HG03354 (cell line): ENCODE measurements at regions not wholly inside any gene's neighbourhood (a gene's known extent, or its start where the extent isn't known, plus 50 kb on each side); places are given as distances from the start of the nearest gene placed in this dataset.

ENCODE experiments used
- ATAC-seq: cut with Tn5 transposase; IDR thresholded peaks from one replicate; pipeline ENCODE4 v1.9.1; 2021; ENCODE audit warnings: mild to moderate bottlenecking; ENCODE audit not compliant: unreplicated experiment, poor library complexity, severe bottlenecking

DNA sequence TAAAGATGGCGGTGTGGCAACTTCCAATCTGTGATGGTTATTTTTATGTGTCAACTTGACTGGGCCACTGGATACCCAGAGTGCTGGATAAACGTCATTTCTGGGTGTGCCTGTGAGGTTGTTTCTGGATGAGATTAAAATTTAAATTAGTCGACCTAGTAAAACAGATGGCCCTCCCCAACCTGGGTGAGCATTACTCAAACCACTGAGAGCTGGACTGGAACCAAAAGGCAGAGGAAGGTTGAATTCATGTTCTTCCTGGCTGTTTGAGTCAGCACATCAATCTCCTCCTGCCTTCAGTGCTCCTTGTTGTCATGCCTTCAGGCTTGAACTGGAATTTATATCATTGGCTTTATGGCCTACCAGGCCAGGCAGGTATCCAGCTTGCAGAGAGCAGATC, 190.8 kb upstream of the RGPD4 start:
- no peak for ATAC-seq

DNA sequence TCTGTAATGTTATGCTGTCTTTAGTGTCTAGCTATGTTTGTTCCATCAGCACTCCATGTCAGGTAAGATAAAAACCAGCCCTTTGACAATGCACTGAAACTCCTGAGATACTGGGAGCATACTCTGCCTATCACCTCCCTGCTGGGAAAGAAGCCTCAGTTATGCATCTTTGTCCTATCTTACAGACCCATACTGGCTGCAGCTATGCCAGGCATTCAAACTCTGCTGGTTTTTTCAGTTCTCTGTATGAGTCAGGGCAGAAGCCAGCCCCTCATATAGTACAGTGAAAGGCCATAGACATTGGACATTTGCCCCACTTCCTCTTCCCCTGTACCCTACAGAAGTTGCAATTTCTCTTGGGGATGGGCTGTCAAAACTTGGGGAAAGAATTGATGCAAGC, 181.1 kb upstream of the RGPD4 start:
- ATAC-seq: no peak

DNA sequence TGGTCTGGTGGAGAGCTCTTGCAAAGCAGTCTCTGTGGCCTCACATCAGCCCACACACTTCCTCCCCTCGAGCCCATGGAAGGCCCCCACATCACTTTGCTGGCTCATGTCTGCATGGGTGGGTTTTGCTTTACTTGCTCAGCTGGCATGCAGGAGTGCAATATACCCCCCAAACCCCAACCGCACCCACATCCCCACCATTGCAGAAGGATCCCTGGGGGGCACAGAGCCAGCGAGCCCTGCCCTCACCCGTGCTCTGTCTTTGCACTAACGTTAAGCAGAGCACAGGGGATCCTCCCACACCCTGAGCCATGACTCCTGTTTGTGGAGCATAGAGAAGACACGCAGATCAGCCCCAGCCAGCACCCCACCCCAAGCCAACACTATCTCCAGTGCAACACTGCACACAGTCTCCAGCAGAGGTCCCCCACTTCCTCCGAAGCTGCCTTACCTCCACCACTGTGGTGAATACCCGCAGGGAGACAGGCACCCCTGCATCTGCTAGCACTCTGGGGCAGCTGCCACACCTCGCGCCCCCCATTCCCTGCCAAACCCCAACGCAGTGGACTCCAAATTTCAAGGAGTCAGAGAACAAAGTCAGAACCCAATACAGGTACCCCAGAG, 177.8 kb upstream of the RGPD4 start:
- ATAC-seq: no peak

DNA sequence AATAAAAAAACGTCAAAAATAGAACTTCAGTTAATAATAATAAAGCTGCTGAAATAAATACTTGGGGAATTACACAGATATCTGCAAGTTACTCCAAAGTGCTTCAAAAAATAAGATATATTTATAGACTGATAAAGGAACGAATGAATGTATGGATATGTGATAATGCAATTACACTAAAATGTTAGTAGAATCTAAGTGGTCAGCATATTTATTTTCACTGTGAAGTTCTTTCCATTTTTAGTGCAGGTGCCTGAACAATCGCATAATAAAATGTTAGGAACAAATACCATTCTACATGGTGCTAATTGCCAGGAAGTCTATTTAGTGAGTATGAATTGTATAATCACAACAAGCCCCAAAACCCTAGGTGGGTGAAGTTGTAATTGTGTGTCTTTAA, 169.6 kb upstream of the RGPD4 start:
- no peak for ATAC-seq

DNA sequence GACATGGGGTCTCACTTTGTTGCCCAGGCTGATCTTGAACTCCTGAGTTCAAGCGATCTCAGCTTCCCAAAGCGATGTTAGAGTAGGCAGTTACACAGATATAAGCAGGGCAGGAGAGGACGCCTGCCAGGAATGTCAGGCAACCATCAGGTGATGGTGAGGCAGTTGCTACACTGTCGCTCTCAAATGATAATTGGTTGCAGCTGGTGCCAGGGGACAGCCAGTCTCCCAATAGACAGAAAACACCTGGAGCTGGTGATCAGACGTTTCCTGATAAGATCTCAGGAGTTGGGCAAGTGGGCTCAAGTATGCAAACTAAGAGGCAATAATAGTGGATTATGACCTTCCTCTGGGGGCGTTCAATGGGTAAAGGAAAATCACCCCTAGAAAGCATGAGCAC, 163.1 kb upstream of the RGPD4 start:
- no peak for ATAC-seq

DNA sequence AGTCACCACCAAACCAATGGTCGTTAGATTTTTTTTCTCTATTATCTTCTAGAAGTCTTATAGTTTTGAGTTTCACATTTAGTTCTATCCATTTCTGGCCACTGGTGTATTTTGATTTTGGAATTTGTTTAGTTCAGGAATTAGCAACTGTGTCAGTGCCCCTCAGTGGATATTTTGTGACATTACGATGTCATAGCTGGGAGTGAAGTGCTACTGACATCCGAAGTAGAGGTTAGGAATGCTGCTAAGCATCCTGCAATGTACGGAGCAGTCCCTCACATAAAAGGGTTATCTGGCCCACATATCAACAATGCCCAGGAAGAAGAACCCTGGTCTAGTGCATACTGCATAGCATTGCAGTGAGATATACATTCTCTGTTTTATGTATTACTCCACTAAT, 157.4 kb upstream of the RGPD4 start:
- no peak for ATAC-seq

DNA sequence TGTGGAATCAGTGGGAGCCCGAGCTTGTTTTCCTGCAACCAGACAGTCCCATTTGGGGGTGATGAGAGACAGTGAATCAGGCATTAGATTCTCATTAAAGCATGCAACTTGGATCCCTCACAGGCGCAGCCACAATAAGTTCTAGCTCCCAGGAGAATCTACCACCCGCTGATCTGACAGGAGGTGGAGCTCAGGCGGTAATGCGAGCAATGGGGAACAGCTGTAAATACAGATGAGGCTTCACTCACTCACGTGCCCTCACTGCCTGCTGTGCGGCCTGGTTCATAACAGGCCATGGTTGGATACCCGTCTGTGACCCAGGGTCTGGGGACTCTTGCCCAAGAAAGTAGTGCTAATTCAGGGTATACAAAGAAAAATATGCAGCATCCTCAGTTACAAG, 144.8 kb upstream of the RGPD4 start:
- no peak for ATAC-seq

DNA sequence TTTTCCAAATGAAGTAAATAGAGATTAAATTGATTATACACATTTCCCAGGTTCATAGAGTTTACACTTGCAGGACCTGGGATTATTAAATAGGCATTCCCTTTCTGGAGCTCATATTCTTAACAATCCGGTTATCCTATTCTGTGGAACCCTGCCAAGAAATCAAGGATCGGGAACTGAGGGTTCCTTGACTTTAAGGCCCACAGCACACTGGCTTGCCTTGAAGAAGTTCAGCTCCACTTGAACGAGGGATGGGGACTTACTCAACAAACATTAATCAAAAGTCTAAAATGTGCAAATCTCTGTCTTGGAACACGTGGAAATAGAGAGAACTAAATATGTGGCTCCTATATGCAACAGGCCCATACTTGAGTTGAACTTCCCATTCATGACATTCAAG, 142.3 kb upstream of the RGPD4 start:
- ATAC-seq: no peak

DNA sequence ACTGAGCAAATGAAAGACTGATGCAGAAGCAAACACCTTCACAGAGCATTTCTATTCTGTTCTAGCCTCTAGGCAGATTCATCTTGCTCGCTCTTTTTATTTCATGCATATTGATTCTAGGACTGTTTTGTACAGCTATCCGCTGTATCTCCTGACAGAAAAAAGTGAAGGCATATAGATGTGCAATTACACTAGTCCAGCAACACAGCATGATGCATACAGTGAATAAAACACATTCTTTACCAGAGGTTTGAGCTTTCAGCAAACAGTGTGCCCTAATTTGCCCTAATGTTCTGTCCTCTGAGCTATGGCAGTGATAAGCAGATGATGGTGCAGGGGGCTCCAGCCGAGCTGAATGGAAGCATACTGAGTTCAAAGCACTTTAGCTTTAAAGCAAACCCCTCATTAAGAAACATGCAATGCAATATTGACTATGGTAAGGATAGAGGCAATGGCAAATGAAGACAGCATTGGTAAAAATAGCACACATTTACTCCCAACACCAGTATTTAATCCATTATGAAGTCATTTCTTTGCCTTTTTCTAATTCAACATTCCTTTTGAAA, 141.2 kb upstream of the RGPD4 start:
- ATAC-seq: no peak

DNA sequence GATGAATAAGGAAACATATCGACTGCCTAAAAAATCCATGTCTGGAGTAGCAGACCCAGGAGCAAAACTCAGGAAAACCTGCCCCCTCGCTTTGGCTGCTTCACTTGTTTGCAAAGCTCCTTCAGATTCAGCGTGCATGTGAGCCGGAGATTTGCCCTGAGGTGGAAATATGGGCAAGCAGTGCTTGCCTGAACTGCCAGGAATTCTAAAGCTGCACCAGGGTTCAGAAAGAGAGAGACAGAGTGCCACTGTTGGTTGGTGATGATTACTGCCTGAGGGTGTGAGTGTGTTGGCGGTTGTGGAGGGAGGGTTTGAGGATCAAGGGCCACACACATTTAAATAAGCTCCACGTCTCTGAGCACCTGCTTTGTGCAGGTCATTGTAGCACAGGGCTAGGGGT, 139.6 kb upstream of the RGPD4 start:
- no peak for ATAC-seq

DNA sequence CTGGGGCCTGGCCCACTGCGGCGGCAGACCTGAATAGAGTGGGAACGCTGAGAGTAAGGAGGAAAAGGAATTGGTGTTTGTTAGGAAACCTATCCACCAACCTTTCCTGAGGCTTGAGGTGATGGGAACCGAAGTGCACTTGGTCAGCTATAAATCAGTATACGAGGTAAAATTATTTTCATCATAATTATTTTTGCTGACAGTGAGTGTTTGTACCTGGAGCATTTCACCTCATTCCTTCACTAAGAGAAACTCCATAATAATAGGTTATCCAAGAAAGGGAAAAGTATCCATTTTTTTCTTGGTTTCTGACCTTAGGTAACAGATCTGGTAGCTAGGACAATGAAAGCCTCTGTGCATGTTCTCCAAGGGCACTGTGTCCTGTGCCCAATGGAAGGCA, 138.6 kb upstream of the RGPD4 start:
- no peak for ATAC-seq

DNA sequence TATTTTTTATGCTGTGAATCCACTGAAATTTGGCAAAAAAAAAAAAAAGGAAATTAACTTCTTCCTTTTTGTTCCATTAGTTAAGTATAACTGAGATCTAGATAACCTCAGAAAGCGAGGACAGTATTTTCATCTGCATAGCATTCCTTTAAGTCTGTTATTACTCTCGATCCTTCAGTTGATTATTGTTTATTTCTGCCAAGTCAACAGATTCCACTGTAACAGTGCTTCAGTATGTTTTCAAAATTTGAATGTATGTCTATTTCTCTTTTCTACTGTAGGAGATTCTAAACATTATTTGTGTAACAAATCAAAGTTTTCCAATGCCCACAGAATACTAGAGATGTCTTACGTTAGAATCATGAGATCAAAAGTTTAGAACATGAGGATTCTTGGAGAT, 133.1 kb upstream of the RGPD4 start:
- ATAC-seq: no peak

DNA sequence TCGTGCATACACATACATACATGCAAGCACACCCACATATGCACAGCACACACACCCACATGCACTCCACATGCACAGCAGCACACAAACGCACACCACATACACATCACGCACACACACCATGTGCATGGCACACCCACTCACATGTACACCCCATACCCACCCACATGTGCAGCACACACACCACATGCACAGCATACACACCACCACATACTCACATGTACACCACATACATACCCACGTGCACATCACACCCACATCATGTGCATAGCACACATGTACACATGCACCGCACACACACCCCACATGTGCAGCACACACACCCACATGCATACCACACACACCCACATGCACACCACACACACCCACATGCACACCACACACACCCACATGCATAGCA, 132.0 kb upstream of the RGPD4 start:
- no peak for ATAC-seq

DNA sequence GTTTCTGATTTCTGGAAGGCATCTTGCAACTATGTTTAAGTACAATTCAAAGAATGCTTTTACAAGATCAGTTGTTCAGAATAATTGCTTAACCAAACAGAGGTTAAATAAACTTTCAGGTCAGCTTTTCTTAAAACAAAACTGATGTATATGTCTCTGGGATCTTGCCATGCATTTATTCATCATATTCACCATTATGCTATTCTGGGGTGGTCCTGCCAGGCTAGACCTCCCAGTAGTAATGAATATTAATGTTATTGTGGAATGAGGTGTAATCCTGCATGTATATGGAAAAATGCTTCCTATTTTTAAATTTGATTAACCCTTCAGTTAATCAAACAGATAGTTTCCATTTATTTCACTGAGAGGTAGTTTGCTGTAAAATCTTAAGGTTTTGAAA, 129.3 kb upstream of the RGPD4 start:
- no peak for ATAC-seq

DNA sequence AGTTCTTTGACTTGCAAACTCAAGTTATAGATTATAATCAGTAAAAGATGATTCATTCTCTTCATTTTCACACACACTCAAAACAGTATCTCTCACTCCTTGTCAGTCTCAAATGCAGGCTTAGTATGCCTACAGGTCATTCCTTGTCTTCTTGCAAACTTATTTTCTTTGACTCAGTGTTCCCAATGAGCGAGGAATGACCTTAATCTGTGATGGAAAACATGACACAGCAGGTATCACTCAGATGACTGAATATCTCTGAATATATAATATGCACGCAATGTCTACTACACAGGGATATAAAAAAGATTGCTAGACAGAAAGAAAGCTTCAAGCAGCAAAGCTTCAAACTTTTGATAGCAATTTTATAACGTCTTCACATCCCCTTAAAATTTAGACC, 127.8 kb upstream of the RGPD4 start:
- ATAC-seq: no peak

DNA sequence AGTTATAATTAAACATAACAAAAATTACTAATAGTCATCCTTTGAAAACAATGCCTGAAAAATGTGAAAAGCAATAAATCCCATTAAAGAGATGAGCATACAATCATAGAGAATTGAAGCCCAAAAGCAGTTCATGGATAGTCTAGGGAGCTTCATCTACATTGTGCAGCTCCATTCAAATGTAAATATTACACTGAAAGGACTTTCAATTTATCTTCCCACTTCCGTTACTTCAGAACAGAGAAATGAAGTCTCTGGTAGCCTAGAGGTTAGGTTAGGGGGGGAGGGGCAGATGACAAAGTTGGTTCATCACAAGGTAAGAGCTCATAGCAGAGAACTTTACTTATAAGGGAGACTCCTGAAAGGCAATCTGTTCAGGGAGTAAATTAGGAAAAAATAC, 126.6 kb upstream of the RGPD4 start:
- no peak for ATAC-seq

DNA sequence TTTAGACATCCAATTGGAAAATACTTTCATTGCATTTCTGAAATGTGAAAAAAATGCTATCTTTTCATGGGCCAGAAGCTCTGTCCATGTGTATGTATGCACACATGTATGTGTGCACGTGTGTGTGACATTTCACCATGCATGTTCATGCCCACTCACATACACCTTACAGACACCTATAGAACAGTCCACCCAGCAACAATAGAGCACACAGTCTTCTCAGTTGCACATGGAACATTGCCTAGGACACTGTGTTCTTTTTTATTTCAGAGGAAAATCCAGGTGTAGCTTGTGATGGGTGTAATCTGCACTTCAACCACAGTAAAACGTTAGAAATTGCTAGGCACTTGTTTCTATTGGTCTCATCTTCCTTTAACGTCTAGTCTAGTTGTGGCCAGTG, 114.8 kb upstream of the RGPD4 start:
- no peak for ATAC-seq

DNA sequence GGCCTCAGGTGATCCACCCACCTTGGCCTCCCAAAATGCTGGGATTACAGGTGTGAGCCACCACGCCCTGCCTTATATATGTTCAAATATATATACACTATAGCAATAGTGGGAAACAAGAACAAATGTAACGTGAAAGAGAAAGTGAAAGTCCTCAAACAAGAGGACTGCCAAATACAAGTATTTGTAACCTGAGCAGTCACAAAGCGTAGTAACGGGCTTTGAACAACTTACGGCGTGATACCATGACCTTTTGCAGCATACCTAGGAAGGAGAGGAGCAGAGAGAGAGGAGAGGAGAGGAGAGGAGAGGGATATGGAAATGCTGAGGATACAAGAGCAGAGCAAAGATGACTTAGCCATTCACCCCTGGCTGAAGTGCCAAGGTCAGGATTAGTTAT, 113.8 kb upstream of the RGPD4 start:
- peak; percentile 78 for ATAC-seq

DNA sequence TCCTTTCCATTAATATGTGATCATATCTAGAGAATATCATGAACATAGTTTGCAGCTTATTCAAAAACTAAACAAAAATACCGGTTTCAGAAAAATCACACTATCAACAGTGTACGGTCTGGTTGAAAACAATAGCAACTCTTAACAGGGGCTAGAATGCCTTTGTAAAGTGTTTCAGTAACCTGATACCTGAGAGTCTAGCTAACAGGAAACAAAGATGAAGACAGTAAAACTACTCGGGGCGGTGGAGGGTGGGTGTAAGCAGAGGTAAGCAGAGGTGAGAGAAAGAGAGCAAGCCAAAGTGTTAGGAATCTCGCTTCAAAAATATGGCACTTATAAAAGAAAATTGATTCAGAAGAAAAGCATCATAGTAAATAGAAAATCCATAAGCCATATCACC, 109.0 kb upstream of the RGPD4 start:
- ATAC-seq: no peak

DNA sequence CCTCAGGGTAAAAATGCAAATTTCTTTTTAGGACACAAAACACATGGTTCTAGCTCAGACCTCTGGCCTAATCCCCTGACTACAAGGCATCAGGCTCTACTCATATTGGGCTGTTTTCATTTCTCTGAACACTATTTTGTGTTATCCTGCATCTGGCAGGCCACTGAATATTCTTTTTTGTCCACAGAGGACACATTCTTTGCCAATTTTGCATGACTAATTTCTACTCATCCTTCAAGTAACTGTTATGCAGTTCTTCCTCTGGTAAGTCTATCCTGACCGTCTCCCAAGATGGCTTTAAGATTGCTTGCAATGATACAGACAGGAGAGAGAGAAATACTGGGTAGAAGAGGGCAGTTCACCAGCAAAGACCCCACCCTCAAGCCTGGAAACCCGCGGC, 107.6 kb upstream of the RGPD4 start:
- no peak for ATAC-seq

DNA sequence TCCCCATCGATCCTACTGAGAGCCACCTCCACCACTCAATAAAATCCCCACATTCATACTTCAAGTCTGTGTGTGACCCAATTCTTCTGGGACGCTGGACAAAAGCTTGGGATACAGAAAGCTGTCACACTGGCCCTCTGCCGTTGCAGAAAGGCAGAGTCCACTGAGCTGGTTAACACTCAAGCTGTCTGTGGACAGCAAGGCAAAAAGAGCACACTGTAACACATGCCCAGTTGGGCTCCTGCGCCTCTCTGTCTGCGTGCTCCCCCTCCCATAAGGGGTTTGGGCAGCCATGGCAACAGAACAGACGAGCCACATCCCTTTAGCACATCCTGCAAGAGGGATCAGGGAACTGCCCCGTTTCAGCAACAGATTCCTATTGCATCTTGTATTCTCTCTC, 106.9 kb upstream of the RGPD4 start:
- no peak for ATAC-seq

DNA sequence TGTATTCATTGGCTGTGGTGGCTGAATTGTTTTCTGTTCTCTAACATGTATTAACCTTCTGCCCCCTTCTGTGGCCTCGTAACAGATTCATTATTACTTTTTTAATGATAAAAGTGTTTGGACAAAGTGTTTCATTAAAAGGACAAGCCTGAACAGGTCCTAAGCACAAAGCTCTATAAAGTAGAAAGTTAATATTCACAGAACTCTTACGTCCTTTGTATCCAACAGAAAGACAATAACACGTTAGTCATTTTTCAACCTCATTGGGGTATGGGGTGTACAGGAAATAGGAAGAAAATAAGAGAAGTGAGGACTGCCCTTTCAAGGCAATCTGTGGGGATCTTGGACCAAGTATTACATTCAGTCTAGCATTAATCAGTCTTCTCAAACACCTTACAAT, 105.5 kb upstream of the RGPD4 start:
- ATAC-seq: no peak
